ENCODE measurements at regions not wholly inside any gene's neighbourhood (a gene's known extent, or its start where the extent isn't known, plus 50 kb on each side); places are given as distances from the start of the nearest gene placed in this dataset.

DNA sequence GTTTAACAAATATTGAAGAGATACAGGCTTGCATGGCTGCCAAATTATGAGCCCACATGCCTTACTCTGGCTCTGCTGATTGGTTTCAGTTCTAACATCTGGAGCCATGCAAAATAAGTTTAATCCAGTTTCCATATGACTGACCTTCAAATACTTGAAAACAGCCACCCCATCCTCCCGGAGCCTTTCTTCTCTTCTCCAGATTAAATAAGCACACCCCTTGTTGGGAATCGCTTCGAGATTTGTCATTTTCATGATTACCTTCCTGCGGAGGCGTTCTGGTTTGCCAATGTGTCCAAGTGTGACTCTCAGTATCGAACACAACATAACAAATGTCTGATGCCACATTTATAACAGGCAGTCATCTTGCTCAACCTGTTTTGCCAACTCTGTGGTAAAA is 101.6 kb upstream of the JADE1 start:
- no peak for TF ChIP-seq SETDB1 (IDR thresholded peaks at IDR 0.05; ENCODE audit: insufficient read length, low read length)
- TF ChIP-seq, protein P1, sequence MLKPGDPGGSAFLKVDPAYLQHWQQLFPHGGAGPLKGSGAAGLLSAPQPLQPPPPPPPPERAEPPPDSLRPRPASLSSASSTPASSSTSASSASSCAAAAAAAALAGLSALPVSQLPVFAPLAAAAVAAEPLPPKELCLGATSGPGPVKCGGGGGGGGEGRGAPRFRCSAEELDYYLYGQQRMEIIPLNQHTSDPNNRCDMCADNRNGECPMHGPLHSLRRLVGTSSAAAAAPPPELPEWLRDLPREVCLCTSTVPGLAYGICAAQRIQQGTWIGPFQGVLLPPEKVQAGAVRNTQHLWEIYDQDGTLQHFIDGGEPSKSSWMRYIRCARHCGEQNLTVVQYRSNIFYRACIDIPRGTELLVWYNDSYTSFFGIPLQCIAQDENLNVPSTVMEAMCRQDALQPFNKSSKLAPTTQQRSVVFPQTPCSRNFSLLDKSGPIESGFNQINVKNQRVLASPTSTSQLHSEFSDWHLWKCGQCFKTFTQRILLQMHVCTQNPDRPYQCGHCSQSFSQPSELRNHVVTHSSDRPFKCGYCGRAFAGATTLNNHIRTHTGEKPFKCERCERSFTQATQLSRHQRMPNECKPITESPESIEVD (tag by site-specific recombination; IDR thresholded peaks at IDR 0.05): no peak
- TF ChIP-seq, protein P2, sequence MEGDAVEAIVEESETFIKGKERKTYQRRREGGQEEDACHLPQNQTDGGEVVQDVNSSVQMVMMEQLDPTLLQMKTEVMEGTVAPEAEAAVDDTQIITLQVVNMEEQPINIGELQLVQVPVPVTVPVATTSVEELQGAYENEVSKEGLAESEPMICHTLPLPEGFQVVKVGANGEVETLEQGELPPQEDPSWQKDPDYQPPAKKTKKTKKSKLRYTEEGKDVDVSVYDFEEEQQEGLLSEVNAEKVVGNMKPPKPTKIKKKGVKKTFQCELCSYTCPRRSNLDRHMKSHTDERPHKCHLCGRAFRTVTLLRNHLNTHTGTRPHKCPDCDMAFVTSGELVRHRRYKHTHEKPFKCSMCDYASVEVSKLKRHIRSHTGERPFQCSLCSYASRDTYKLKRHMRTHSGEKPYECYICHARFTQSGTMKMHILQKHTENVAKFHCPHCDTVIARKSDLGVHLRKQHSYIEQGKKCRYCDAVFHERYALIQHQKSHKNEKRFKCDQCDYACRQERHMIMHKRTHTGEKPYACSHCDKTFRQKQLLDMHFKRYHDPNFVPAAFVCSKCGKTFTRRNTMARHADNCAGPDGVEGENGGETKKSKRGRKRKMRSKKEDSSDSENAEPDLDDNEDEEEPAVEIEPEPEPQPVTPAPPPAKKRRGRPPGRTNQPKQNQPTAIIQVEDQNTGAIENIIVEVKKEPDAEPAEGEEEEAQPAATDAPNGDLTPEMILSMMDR (tag by site-specific recombination; IDR thresholded peaks at IDR 0.05): no peak
- TF ChIP-seq ZBTB1 (tag by site-specific recombination; IDR thresholded peaks at IDR 0.05): no peak
- no peak for TF ChIP-seq ZNF660 (tag by site-specific recombination; IDR thresholded peaks at IDR 0.05)
- TF ChIP-seq, protein P3, sequence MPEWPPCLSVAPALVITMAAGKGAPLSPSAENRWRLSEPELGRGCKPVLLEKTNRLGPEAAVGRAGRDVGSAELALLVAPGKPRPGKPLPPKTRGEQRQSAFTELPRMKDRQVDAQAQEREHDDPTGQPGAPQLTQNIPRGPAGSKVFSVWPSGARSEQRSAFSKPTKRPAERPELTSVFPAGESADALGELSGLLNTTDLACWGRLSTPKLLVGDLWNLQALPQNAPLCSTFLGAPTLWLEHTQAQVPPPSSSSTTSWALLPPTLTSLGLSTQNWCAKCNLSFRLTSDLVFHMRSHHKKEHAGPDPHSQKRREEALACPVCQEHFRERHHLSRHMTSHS (tag by site-specific recombination; IDR thresholded peaks at IDR 0.05): no peak
- TF ChIP-seq, protein P4, sequence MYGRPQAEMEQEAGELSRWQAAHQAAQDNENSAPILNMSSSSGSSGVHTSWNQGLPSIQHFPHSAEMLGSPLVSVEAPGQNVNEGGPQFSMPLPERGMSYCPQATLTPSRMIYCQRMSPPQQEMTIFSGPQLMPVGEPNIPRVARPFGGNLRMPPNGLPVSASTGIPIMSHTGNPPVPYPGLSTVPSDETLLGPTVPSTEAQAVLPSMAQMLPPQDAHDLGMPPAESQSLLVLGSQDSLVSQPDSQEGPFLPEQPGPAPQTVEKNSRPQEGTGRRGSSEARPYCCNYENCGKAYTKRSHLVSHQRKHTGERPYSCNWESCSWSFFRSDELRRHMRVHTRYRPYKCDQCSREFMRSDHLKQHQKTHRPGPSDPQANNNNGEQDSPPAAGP (tag by site-specific recombination; IDR thresholded peaks at IDR 0.05): no peak
- TF ChIP-seq, protein P5, sequence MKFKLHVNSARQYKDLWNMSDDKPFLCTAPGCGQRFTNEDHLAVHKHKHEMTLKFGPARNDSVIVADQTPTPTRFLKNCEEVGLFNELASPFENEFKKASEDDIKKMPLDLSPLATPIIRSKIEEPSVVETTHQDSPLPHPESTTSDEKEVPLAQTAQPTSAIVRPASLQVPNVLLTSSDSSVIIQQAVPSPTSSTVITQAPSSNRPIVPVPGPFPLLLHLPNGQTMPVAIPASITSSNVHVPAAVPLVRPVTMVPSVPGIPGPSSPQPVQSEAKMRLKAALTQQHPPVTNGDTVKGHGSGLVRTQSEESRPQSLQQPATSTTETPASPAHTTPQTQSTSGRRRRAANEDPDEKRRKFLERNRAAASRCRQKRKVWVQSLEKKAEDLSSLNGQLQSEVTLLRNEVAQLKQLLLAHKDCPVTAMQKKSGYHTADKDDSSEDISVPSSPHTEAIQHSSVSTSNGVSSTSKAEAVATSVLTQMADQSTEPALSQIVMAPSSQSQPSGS (tag by site-specific recombination; IDR thresholded peaks at IDR 0.05; ENCODE audit: low read depth): no peak
- no peak for TF ChIP-seq ZNF529 (tag by site-specific recombination; IDR thresholded peaks at IDR 0.05; ENCODE audit: insufficient replicate concordance)

Data from HEK293 (cell line).